Skeletal muscle cell (primary cell): ENCODE measurements at regions not wholly inside any gene's neighbourhood (a gene's known extent, or its start where the extent isn't known, plus 50 kb on each side); places are given as distances from the start of the nearest gene placed in this dataset.

ENCODE experiments used
- DNase-seq: peaks from one replicate; pipeline ENCODE4 v3.0.0-alpha.2; 2010; ENCODE audit warnings: low read depth
- H3K4me3 ChIP-seq: 2 replicates; pipeline ENCODE4 v1.5.1; 2011; ENCODE audit warnings: low read depth, mild to moderate bottlenecking, control low read depth, low read length, moderate library complexity

DNA sequence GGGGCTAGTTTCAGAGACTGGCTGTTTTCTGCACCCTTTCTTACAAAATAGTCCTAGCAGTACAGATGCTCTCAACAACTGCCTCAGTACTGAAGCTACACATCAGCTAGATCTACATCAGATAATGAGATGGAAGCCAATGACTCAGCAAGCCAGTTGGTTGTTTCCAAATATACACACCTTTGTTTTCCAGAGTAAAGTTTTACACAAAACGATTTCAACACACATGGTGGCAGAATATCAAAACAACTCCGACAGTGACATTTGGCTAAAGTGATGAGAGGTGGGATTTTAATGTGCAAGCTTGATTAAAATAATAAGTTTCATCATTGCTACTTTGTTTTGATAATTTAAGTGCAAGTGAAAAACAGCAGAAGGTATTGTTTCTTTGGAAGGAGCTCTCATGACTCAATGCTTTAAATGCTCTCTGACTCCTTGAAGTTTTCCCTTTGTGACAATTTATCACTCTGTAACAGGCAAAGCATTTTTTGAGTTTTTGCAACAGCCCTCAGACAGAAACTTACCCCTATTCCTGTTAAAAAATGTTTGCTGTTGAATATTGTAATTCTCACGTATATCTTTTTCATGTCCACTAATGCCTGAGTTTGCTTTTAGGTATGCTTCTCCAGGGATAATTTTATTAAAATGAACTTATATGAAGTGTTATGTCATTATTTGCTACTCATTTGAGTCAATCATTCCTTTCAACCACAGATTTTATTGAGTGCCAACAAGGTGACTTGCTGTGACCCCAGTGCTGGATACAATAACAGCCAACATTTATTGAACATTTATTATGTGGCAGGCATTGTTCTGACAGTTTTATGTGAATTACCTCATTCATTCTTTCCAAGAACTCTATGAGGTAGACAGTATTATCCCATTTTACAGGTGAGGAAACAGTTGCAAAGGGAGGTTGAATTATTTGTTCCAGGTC lies 882.0 kb downstream of the TFAP2A start:
- H3K4me3 ChIP-seq: no peak overlapping the region
- DNase-seq: no peak

DNA sequence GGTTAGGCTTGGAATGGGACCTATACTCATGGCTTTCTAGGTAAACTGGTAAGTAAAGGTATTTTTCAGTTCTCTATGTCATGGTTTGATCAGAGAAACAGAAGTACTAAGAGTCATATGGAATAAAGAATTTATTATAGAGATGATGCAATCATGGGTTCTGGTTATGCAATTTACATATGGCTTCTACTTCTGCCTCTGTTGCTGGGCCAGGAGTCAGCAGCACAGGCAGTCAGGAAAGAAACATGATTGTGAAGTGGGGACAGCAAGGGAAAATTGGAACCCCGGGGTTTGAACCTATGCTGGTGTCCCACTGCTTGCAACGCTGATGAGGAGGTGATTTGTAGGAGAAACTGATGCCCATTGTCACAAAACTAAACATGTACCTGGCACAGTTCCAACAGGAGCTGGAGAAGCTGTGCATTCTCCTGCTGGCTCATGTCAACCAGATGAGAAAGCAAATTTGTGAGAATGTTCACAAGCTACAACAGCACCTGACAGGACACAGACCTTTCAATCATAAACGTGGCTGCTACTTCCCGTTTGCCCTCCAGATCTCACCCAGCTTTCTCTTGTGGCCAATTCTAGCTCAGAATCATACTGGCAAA lies 887.1 kb downstream of the TFAP2A start:
- DNase-seq: no peak
- no peak overlapping the region for H3K4me3 ChIP-seq

DNA sequence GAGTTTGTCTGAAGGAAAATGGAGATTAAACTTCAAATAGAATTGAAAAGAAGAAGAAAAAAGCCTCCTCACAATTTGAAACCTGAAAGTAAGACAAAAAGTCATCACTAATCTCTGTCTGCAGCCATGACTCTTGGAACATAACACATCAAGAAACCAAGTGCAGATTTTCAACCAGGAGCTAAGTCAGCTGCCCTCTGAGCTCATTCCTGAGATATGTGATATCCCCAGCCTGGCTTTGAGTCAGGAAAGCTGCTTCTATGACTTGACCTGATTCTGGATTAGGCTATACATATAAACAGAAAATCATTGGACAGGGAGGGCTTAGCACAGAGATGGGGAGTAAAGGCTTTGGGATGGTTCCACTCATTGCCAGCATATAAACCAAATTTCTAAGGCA lies 891.4 kb downstream of the TFAP2A start:
- peak; percentile 78 for DNase-seq
- no peak overlapping the region for H3K4me3 ChIP-seq

GRCh38 chr6:9522101-9522500 lies 892.8 kb downstream of the TFAP2A start:
- DNase-seq: no peak
- no peak overlapping the region for H3K4me3 ChIP-seq

DNA sequence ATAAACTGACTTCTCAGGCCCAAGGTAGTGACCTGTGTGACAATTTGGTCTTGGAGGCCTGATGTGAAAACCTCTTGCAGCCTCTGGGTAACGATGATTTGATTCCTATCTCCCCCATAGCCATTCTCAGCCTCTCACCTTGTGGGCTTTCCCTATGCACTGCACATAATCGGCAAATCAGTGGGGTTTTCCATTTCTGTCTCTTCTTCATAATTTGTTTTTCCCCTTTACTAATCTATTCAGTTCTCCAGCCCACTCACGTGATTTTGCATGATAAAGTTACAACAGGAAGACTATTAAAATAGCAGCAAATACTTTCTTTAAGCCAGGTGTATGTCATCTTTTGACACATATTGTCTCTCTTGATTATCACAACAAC lies 893.7 kb downstream of the TFAP2A start:
- H3K4me3 ChIP-seq: no peak overlapping the region

DNA sequence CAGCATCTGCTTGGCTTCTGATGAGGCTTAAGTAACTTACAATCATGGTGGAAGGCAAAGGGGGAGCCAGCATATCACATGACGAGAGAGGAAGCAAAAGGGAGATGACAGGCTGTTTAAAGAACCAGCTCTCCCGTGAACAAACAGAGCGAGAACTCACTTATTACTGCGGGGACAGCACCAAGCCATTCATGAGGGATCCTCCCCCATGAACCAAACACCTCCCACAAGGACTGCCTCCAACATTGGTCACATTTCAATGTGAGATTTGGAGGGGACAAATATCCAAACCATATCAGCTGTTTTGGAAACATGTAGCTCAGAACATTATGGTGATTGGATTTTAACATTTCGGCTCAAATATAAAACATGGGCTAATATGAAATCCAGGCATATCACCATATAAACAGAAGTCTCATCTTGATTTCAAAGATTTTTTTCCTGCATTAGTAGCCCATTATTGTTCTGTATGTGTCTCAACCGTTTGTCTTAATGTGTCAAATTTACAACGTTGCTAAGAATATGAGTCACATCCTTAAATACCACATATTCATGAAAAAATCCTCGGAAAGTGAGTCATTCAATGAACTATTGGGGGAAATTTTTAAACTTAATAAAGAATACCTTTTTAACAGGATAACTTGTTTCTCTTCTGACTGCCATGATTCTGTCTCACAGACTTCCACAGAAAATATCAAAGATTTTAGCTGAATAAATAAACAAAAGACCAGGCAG lies 894.3 kb downstream of the TFAP2A start:
- peak; percentile 57 for DNase-seq
- H3K4me3 ChIP-seq: no peak overlapping the region

More for the DNA sequence above, 893.7 kb downstream of the TFAP2A start:
- DNase-seq: no peak

DNA sequence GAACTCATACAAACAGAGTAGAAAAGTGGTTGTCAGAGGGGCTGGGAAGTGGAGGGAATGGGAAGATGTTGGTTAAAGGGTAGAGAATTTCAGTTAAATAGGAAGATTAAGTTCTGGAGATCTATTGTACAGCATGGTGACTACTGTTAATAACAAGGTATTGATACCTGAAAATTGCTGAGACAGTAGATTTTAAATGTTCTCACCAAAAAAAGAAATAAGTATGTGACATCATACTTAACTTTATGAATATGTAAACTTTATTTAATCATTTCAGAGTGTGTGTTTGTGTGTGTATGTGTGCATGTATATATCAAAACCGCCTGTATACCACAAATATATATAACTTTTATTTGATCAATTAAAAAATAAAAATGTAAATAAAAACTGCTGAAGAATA lies 896.4 kb downstream of the TFAP2A start:
- no peak for DNase-seq
- H3K4me3 ChIP-seq: no peak overlapping the region

GRCh38 chr6:9517806-9518205 lies 897.1 kb downstream of the TFAP2A start:
- no peak overlapping the region for H3K4me3 ChIP-seq

DNA sequence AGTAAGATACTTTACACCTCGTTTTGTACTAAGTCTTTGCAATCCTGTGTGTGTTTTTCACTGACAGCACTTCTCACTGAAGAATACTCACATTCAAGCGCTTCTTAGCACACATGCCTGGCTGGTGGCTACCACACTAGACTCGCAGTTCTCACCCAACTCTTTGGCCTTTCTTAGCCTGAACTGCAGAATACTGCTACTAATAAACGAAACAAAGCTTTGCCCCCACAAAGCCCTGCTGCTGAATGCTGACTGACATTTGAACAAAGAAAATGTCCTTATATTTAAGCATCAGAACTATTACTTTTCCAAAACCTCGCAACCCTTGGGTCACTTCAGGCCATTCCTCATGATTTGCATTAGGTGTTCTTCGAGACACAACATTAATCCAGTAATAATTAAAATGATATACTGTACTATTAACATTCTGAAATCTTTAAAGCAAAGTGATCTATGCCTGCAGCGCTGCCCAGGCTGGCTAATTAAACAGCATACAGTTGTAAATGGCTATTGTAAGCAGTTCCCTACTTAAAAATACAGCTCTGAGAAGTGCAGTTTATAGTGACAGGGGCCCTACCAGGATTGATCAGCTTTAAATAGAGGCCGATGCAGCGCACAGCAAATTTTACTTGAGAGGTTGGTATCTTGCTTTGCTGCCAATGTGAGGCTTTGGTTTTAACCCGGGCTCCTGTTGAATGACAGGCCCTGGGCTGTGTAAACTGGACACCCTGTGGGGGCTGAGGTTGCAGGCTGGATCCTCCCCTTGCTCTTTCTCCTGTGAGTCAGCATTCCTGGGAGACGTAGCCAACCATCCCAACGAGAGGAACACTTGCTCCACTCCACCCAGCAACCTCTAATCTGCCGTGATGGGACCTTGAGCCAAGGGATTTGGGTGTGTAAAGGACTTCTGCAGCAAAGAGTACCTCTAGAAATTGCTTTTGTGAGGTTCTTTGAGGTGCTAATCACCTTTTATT lies 899.0 kb downstream of the TFAP2A start:
- peak; percentile 53 for DNase-seq
- no peak overlapping the region for H3K4me3 ChIP-seq

More at GRCh38 chr6:9517806-9518205, 897.1 kb downstream of the TFAP2A start:
- no peak for DNase-seq

- no peak for DNase-seq
- no peak overlapping the region for H3K4me3 ChIP-seq
Observed at GRCh38 chr6:9514146-9514545, 900.7 kb downstream of the TFAP2A start.

DNA sequence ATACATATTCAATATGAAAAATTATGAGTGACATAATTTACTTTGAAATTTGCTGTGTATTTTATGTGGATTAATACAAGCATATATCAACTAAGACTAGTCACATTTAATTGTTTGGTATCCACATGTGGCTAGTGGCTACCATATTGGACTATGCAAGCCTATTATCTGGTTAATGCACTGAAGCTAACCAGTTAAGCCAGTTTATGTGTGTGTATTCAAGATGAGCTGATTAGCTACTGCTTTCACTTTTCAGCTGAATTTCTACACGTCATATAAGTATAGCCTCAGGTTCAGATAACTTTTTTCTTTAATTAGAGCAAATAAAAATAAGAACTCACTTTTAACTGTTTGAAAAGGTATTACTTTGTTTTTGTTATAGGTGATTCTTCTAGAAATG lies 903.7 kb downstream of the TFAP2A start:
- no peak overlapping the region for H3K4me3 ChIP-seq
- no peak for DNase-seq

DNA sequence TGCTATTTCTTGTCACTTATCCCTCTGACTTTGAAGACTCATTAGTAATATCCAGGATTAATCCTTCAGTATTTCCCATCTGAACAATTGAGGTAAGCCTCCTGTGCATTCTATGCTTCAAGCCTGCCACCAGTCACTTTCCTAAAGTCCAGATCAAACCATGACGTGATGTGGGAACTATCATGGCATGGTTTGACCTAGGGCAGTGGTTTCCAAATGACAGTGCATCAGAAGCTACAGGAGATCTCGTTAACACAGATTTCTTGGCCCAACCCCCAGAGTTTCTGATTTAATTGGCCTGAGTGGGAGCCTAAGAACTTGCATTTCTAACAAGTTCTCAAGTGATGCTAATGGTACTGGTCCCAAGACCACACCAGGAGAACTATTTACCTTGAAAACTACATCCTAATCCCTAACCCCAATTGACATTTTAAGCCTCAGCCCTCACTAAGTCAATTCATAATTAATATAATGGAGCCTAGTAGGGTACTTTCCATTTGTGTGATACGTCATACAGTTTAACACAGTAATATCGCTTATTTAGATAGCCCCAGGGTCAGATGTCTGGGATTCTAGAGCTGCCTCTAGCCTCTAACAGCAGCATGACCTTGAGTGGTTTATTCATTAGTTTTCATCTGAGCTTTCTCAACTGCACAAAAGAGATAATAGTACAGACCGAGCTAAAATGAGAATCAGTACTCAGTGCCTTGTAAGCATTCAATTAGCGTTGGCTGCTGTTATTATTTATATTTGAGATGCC lies 907.6 kb downstream of the TFAP2A start:
- H3K4me3 ChIP-seq: no peak overlapping the region
- DNase-seq: no peak

- no peak for DNase-seq
Observed at GRCh38 chr6:9504191-9504590, 910.7 kb downstream of the TFAP2A start.

DNA sequence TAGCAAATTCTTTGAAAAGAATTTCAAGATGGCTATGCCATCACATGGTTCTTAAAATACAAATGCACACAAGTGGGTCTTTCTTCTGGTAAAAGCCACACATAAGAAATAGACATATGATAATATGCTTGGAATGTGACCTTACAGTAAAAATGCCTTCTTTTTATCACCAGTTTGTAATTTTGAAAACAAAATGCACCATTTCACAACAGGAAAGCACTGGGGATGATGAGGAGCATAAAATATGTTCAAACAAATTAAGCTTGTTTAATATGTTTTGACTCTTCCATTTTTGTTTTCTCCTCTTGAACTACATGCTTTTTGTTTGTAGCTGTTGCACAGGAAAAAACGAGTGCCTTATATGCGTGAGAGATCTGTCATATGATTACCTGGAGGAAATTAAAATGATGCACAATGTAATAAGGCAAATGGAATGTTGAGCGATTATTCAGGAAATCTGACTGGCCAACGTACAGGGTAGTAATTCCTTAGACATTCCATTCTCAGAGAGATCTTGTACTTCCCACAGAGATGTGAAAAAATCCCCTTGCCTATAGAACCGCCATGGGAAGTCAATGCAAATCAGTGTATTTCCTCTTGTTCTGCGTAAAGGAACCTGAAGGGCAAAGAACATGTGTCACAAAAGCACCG lies 911.6 kb downstream of the TFAP2A start:
- peak; percentile 60 for DNase-seq
- H3K4me3 ChIP-seq: no peak overlapping the region

More at GRCh38 chr6:9504191-9504590, 910.7 kb downstream of the TFAP2A start:
- H3K4me3 ChIP-seq: no peak overlapping the region

DNA sequence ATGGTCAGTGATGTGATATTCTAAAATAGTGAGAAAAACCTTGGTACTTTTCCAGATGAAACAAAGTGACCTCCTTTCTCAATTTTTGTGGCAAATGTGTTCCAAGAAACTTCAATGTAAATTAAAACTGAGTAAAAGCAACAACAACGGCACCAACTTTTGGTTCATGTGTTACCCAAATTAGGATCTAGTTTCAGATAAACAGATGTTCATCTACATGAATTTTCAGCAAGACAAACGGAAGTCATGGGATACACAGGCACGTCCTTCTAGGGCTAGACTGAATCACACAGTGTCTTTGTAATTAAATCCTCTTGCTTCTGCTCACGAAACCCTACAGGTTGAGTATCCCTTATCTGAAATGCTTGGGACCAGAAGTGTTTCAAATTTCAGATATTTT lies 915.2 kb downstream of the TFAP2A start:
- no peak overlapping the region for H3K4me3 ChIP-seq
- no peak for DNase-seq

DNA sequence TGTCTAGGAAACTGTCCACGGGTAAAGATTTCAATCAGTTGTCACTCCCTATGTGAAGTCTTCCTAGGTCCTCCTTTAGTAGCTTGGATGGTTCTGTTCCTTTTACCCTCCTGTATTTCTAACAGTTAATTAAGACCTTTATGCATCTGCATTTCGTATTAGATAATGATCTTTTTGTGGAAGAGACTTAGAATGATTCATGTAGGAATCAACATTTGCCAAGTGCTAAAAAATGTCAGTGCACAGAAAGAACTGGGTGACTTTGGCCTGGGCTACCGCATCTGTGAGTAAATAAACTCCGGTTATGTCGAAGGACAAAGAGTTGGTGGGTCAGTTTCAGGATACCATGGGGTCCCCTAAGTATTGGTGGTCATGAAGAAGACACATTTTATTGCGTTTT lies 918.0 kb downstream of the TFAP2A start:
- no peak overlapping the region for H3K4me3 ChIP-seq
- no peak for DNase-seq

GRCh38 chr6:9494864-9495263 lies 920.0 kb downstream of the TFAP2A start:
- no peak for DNase-seq
- no peak overlapping the region for H3K4me3 ChIP-seq

- H3K4me3 ChIP-seq: no peak overlapping the region
- DNase-seq: no peak
Observed at GRCh38 chr6:9492790-9493189, 922.1 kb downstream of the TFAP2A start.
